H54 (cell line): ENCODE measurements at regions not wholly inside any gene's neighbourhood (a gene's known extent, or its start where the extent isn't known, plus 50 kb on each side); places are given as distances from the start of the nearest gene placed in this dataset.
"Not testable (repeated sequence)": the region's sequence is repeated elsewhere in the genome, so short reads cannot be mapped to it uniquely, and the experiment has no call there.

Experiments
- DNase-seq: peaks from one replicate; pipeline ENCODE4 v3.0.0; 2011; ENCODE audit warnings: low spot score, mixed read lengths; ENCODE audit not compliant: insufficient read length
- FAIRE-seq: peaks from 3 replicates; lab custom pipeline; 2011; peaks lifted over from hg19 to GRCh38; lab: Jason Lieb, UNC
- POLR2A ChIP-seq: IDR thresholded peaks from 2 replicates; pipeline ENCODE4 v1.6.1; 2011; ENCODE audit warnings: low read depth, mild to moderate bottlenecking, low read length

- no peak for FAIRE-seq
- no peak for TF ChIP-seq POLR2A
- DNase-seq: no peak
Observed at GRCh38 chr14:71432334-71433110, 499.7 kb upstream of the RGS6 start.

GRCh38 chr14:71433303-71433702 lies 498.9 kb upstream of the RGS6 start:
- FAIRE-seq (no peak), DNase-seq (no peak)
- TF ChIP-seq POLR2A: no peak

GRCh38 chr14:71435641-71436040 lies 496.6 kb upstream of the RGS6 start:
- DNase-seq, FAIRE-seq: not testable (repeated sequence)

GRCh38 chr14:71437870-71438269 lies 494.4 kb upstream of the RGS6 start:
- FAIRE-seq (no peak), DNase-seq (no peak)
- no peak for TF ChIP-seq POLR2A

GRCh38 chr14:71438684-71439083 lies 493.5 kb upstream of the RGS6 start:
- no peak for DNase-seq
- FAIRE-seq: peak; percentile 33
- no peak for TF ChIP-seq POLR2A

GRCh38 chr14:71441126-71441525 lies 491.1 kb upstream of the RGS6 start:
- no peak for TF ChIP-seq POLR2A
- no peak for DNase-seq
- no peak for FAIRE-seq

- FAIRE-seq (no peak), DNase-seq (no peak)
- TF ChIP-seq POLR2A: no peak
Observed at GRCh38 chr14:71444030-71444822, 488.0 kb upstream of the RGS6 start.

GRCh38 chr14:71448431-71449315 lies 483.6 kb upstream of the RGS6 start:
- FAIRE-seq (no peak), DNase-seq (no peak)
- TF ChIP-seq POLR2A: no peak

GRCh38 chr14:71449316-71450055 lies 482.7 kb upstream of the RGS6 start:
- DNase-seq: no peak
- TF ChIP-seq POLR2A: no peak
- FAIRE-seq: no peak

- FAIRE-seq: no peak
- no peak for TF ChIP-seq POLR2A
- no peak for DNase-seq
Observed at GRCh38 chr14:71451501-71451900, 480.7 kb upstream of the RGS6 start.

- no peak for TF ChIP-seq POLR2A
- FAIRE-seq (no peak), DNase-seq (no peak)
Observed at GRCh38 chr14:71452539-71452938, 479.7 kb upstream of the RGS6 start.

- FAIRE-seq: no peak
- no peak for DNase-seq
Observed at GRCh38 chr14:71452987-71453386, 479.2 kb upstream of the RGS6 start.

GRCh38 chr14:71454010-71454409 lies 478.2 kb upstream of the RGS6 start:
- FAIRE-seq (no peak), DNase-seq (no peak)
- no peak for TF ChIP-seq POLR2A

More at GRCh38 chr14:71452987-71453386, 479.2 kb upstream of the RGS6 start:
- TF ChIP-seq POLR2A: no peak
